ENCODE measurements at regions not wholly inside any gene's neighbourhood (a gene's known extent, or its start where the extent isn't known, plus 50 kb on each side); places are given as distances from the start of the nearest gene placed in this dataset.
"Not testable (repeated sequence)": the region's sequence is repeated elsewhere in the genome, so short reads cannot be mapped to it uniquely, and the experiment has no call there.

DNA sequence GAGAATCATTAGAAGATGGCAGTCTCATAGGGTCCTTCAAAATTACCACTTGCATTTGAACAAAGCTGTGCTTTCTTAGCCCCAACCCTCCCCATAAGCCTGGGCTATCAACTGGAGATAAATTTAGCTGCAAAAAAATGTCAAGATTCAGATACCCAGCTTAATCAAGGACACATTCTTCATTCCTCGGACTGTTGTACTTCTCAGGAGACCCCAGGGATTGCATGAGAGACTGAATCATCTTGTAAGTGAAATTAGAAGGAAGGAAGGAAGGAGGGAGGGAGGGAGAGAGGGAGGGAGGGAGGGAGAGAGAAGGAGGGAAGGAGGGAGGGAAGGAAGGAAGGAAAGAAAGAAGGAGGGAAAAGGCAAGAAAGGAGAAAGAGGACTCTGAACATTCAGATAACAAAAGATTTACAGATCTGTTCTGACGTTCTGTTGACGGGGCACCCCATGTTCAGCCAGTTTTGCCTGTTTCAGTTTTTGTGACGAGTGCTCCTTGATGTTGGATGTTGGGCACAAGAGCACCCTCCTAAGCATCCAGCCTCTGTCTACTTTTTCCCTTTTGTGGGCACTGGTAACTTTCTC, 498.7 kb downstream of the PREX1 start:
- 60% methylated on average over 1 of the region's 4 CpGs for WGBS (ENCODE audit: insufficient coverage)
- Mint-ChIP-seq H3K36me3 (no peaks in the 10 kb centered on the region), H3K4me1 (no peaks in the 10 kb centered on the region), H3K9me3 (peaks cover 0 to 2% (median 0%) of the 10 kb centered on the region in 7 donors), H3K27ac (no peak overlapping the region), H3K4me3 (no peak overlapping the region), H3K27me3 (ENCODE audit: low read depth in 3 of 3) (peaks cover 3 to 14% (median 12%) of the 10 kb centered on the region in 3 donors)
- no peak overlapping the region for H3K4me2 ChIP-seq (replicated peaks; ENCODE audit: extremely low read depth, low read length, poor library complexity, severe bottlenecking)
- no peak overlapping the region for H2AFZ ChIP-seq (ENCODE audit: insufficient read depth, low read depth, low read length, poor library complexity, severe bottlenecking)
- no peak overlapping the region for H3K9ac ChIP-seq (ENCODE audit: insufficient read depth, low read length, poor library complexity, severe bottlenecking)
- TF ChIP-seq, protein P1, sequence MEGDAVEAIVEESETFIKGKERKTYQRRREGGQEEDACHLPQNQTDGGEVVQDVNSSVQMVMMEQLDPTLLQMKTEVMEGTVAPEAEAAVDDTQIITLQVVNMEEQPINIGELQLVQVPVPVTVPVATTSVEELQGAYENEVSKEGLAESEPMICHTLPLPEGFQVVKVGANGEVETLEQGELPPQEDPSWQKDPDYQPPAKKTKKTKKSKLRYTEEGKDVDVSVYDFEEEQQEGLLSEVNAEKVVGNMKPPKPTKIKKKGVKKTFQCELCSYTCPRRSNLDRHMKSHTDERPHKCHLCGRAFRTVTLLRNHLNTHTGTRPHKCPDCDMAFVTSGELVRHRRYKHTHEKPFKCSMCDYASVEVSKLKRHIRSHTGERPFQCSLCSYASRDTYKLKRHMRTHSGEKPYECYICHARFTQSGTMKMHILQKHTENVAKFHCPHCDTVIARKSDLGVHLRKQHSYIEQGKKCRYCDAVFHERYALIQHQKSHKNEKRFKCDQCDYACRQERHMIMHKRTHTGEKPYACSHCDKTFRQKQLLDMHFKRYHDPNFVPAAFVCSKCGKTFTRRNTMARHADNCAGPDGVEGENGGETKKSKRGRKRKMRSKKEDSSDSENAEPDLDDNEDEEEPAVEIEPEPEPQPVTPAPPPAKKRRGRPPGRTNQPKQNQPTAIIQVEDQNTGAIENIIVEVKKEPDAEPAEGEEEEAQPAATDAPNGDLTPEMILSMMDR (IDR thresholded peaks at IDR 0.05): no peak
- no peaks in the 10 kb centered on the region for H3K36me3 ChIP-seq (replicated peaks in 1 of 2; ENCODE audit: control insufficient read depth in 1 of 2, insufficient read depth in 2 of 2, low read length in 2 of 2)
- DNase-seq: no peak
- H3K4me1 ChIP-seq (ENCODE audit: control insufficient read depth in 1 of 2, insufficient read depth in 2 of 2, low read length in 2 of 2): no peaks in the 10 kb centered on the region
- intact Hi-C loops (cut with micrococcal nuclease): no loop called here
- no peaks in the 10 kb centered on the region for H3K79me2 ChIP-seq (ENCODE audit: insufficient read depth, low read length)
- H3K27ac ChIP-seq (ENCODE audit: low read depth in 1 of 2, low read length in 2 of 2): no peak overlapping the region
- no peak overlapping the region for H3K4me3 ChIP-seq (replicated peaks in 1 of 3; ENCODE audit: low read depth in 2 of 3, low read length in 3 of 3)
- H3K9me3 ChIP-seq (replicated peaks in 1 of 2; ENCODE audit: control insufficient read depth in 1 of 2, insufficient read depth in 1 of 2, low read length in 2 of 2): no peaks in the 10 kb centered on the region
- no peaks in the 10 kb centered on the region for H4K20me1 ChIP-seq (ENCODE audit: insufficient read depth, low read length)
- peaks cover 0 to 3% of the 10 kb centered on the region in 2 donors for H3K27me3 ChIP-seq (ENCODE audit: control insufficient read depth in 2 of 2, insufficient read depth in 2 of 2, low read length in 2 of 2)

DNA sequence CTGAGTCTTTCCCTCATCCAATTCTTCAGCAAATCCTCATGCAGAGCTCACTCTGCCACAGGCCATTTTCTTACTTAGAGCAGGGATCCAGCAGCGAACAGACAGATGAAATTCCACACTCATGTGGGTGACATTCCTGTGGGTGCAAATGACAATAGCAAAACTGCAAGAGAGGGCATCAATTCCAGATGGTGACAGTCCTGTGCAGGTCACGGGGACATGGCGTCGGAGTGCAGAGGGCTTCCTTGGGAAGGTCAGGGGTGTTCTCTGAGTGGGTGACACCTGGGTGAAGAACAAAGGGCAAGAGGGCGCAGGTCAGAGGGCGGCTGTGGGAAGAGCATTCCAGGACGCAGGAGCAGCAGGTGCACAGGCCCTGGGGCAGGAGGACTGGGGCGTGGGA, 500.0 kb downstream of the PREX1 start:
- H3K4me2 ChIP-seq (replicated peaks; ENCODE audit: extremely low read depth, low read length, poor library complexity, severe bottlenecking); H3K9me3 ChIP-seq (replicated peaks in 1 of 2; ENCODE audit: control insufficient read depth in 1 of 2, insufficient read depth in 1 of 2, low read length in 2 of 2); DNase-seq; H3K4me1 Mint-ChIP-seq; H3K36me3 ChIP-seq (replicated peaks in 1 of 2; ENCODE audit: control insufficient read depth in 1 of 2, insufficient read depth in 2 of 2, low read length in 2 of 2); H3K27ac ChIP-seq (ENCODE audit: low read depth in 1 of 2, low read length in 2 of 2); H2AFZ ChIP-seq (ENCODE audit: insufficient read depth, low read depth, low read length, poor library complexity, severe bottlenecking); H3K4me1 ChIP-seq (ENCODE audit: control insufficient read depth in 1 of 2, insufficient read depth in 2 of 2, low read length in 2 of 2); H3K36me3 Mint-ChIP-seq; H3K4me3 ChIP-seq (replicated peaks in 1 of 3; ENCODE audit: low read depth in 2 of 3, low read length in 3 of 3); H3K9me3 Mint-ChIP-seq; H3K9ac ChIP-seq (ENCODE audit: insufficient read depth, low read length, poor library complexity, severe bottlenecking); H3K4me3 Mint-ChIP-seq; H3K79me2 ChIP-seq (ENCODE audit: insufficient read depth, low read length); intact Hi-C loops (cut with micrococcal nuclease); H4K20me1 ChIP-seq (ENCODE audit: insufficient read depth, low read length); H3K27me3 ChIP-seq (ENCODE audit: control insufficient read depth in 2 of 2, insufficient read depth in 2 of 2, low read length in 2 of 2): not testable (repeated sequence)
- WGBS (ENCODE audit: insufficient coverage): 100% methylated on average over 1 of the region's 8 CpGs
- Mint-ChIP-seq H3K27ac (peak overlapping the region in 2 of 7 donors; percentile 17 to 54), H3K27me3 (ENCODE audit: low read depth in 3 of 3) (peaks cover 3 to 15% (median 8%) of the 10 kb centered on the region in 3 donors)

Measured in CD14-positive monocyte (primary cell).